Thyroid gland (tissue), 4 donors: ENCODE measurements at regions not wholly inside any gene's neighbourhood (a gene's known extent, or its start where the extent isn't known, plus 50 kb on each side); places are given as distances from the start of the nearest gene placed in this dataset.

Source experiments
- DNase-seq, 2 donors: peaks; one replicate each; pipeline ENCODE4 v3.0.0-alpha.2; 2019
- H3K27ac ChIP-seq, 3 donors: fragments of 200-600 bp; sonication (generic); 1 replicate in 2 of 3; 2 replicates in 1 of 3; pipeline ENCODE4 v1.5.1; 2016 to 2019; ENCODE audit warnings: mild to moderate bottlenecking in 1 of 3, moderate library complexity in 1 of 3
- H3K27me3 ChIP-seq: fragments of 200-600 bp; sonication (generic); one replicate; pipeline ENCODE4 v1.5.1; 2019
- H3K36me3 ChIP-seq, 2 donors: fragments of 200-600 bp; sonication (generic); one replicate each; pipeline ENCODE4 v1.5.1; 2016 to 2019
- H3K4me1 ChIP-seq, 2 donors: fragments of 200-600 bp; sonication (generic); one replicate each; pipeline ENCODE4 v1.5.1; 2017 to 2019
- H3K4me3 ChIP-seq, 3 donors: fragments of 200-600 bp; sonication (generic); replicated peaks in 1 of 3; 1 replicate in 2 of 3; 2 replicates in 1 of 3; pipeline ENCODE4 v1.5.1; 2016; ENCODE audit warnings: mild to moderate bottlenecking in 1 of 3
- H3K9me3 ChIP-seq: fragments of 200-600 bp; sonication (generic); one replicate; pipeline ENCODE4 v1.5.1; 2017
- POLR2A ChIP-seq, 2 donors: fragments of 450-650 bp; IDR thresholded peaks; one replicate each; pipeline ENCODE4 v1.6.1; 2017; ENCODE audit warnings: antibody characterized with exemption in 2 of 2, mild to moderate bottlenecking in 2 of 2, moderate library complexity in 1 of 2
- WGBS, 2 donors: methylation state at CpG; one replicate each; pipeline ENCODE4 v1.1.5; 2017; 5-methylcytosine and 5-hydroxymethylcytosine counted together
- intact Hi-C: fragments of 100-400 bp; cut with DNase I; formaldehyde crosslinking; loops from one replicate; pipeline ENCODE4 v1.15.1; 2023
- TF ChIP-seq, protein P1 (sequence below), 6 experiments: fragments of 200-600 bp in 3 of 6; fragments of 450-650 bp in 3 of 6; sonication (generic) in 3 of 6; IDR thresholded peaks; one replicate each; pipeline ENCODE4 v1.5.1; 2016 to 2019; ENCODE audit warnings: antibody characterized with exemption in 6 of 6, mild to moderate bottlenecking in 2 of 6, inconsistent platforms in 1 of 6, moderate library complexity in 1 of 6

- H3K4me3 ChIP-seq = no peak overlapping the region
- TF ChIP-seq, protein P1, sequence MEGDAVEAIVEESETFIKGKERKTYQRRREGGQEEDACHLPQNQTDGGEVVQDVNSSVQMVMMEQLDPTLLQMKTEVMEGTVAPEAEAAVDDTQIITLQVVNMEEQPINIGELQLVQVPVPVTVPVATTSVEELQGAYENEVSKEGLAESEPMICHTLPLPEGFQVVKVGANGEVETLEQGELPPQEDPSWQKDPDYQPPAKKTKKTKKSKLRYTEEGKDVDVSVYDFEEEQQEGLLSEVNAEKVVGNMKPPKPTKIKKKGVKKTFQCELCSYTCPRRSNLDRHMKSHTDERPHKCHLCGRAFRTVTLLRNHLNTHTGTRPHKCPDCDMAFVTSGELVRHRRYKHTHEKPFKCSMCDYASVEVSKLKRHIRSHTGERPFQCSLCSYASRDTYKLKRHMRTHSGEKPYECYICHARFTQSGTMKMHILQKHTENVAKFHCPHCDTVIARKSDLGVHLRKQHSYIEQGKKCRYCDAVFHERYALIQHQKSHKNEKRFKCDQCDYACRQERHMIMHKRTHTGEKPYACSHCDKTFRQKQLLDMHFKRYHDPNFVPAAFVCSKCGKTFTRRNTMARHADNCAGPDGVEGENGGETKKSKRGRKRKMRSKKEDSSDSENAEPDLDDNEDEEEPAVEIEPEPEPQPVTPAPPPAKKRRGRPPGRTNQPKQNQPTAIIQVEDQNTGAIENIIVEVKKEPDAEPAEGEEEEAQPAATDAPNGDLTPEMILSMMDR (IDR thresholded peaks at IDR 0.05) = no peak
- TF ChIP-seq POLR2A (IDR thresholded peaks at IDR 0.05) = no peak
- H3K27ac ChIP-seq = no peak overlapping the region
- intact Hi-C loops = no loop called here
- no peaks in the 10 kb centered on the region for H3K9me3 ChIP-seq
- no peaks in the 10 kb centered on the region for H3K27me3 ChIP-seq
- H3K36me3 ChIP-seq = no peaks in the 10 kb centered on the region
- H3K4me1 ChIP-seq = no peaks in the 10 kb centered on the region
- no peak for DNase-seq
- 46 to 66% methylated on average over 8 to 9 of the region's 10 CpGs for WGBS, 2 donors
These were observed 477.7 kb downstream of the TBC1D22A start for GRCh38 chr22:47240116-47240515.

DNA sequence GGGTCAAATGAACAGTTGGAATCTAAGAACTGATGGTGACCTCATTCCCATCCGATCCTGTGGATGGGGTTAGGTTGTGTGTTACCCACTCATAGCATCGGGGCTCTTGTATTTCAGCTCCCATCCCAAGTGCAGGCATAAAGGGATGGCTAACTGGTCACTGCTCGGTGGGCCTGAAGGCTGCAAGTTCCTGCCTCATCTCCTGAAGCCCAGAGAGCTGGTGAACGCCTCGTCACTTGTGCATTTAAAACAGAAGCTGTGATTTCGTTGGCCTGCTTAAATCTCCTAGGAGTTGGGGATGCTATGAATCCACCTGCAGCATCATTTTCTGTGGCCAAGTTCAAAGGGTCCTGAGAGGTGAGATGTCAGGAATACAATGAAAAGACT, 477.0 kb downstream of the TBC1D22A start:
- TF ChIP-seq, protein P1 (IDR thresholded peaks at IDR 0.05) = no peak
- TF ChIP-seq POLR2A (IDR thresholded peaks at IDR 0.05) = no peak
- H3K9me3 ChIP-seq = no peaks in the 10 kb centered on the region
- H3K4me3 ChIP-seq = no peak overlapping the region
- no peak for DNase-seq
- H3K4me1 ChIP-seq = no peaks in the 10 kb centered on the region
- no peaks in the 10 kb centered on the region for H3K36me3 ChIP-seq
- WGBS, 2 donors = 79 to 84% methylated on average over 6 of the region's 6 CpGs
- H3K27me3 ChIP-seq = no peaks in the 10 kb centered on the region
- H3K27ac ChIP-seq = no peak overlapping the region
- intact Hi-C loops = no loop called here

- H3K9me3 ChIP-seq = no peaks in the 10 kb centered on the region
- TF ChIP-seq POLR2A (IDR thresholded peaks at IDR 0.05) = no peak
- TF ChIP-seq, protein P1 (IDR thresholded peaks at IDR 0.05) = no peak
- H3K27me3 ChIP-seq = no peaks in the 10 kb centered on the region
- H3K4me1 ChIP-seq = no peaks in the 10 kb centered on the region
- H3K27ac ChIP-seq = no peak overlapping the region
- intact Hi-C loops = no loop called here
- no peak overlapping the region for H3K4me3 ChIP-seq
- no peaks in the 10 kb centered on the region for H3K36me3 ChIP-seq
- DNase-seq = no peak
- 77 to 84% methylated on average over 10 of the region's 10 CpGs for WGBS, 2 donors
These were observed 476.4 kb downstream of the TBC1D22A start for GRCh38 chr22:47238690-47239473.

GRCh38 chr22:47237890-47238480, 475.5 kb downstream of the TBC1D22A start:
- H3K4me1 ChIP-seq = no peaks in the 10 kb centered on the region
- intact Hi-C loops = no loop called here
- no peaks in the 10 kb centered on the region for H3K9me3 ChIP-seq
- H3K4me3 ChIP-seq = no peak overlapping the region
- no peaks in the 10 kb centered on the region for H3K27me3 ChIP-seq
- H3K27ac ChIP-seq = no peak overlapping the region
- 67 to 73% methylated on average over 7 of the region's 7 CpGs for whole genome bisulfite sequencing, 2 donors
- DNase-seq = no peak
- H3K36me3 ChIP-seq = no peaks in the 10 kb centered on the region
- TF ChIP-seq POLR2A (IDR thresholded peaks at IDR 0.05) = no peak
- TF ChIP-seq, protein P1 (IDR thresholded peaks at IDR 0.05) = no peak

DNA sequence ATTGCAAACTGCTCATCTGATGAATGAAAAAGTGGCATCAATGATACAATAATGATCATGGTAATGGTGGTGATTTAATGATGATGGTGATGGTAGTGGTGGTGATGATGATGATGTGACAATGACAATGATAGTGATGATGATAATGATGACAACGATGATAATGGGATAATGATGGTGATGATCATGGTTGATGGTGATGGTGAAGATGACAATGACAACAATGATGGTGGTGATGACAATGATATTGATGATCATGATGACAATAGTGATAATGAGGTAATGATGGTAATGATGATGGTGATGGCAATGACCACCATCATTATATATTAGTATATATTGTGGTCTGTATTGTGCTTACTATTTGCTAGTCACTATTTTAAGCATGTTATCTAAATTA, 474.3 kb downstream of the TBC1D22A start:
- no peak overlapping the region for H3K4me3 ChIP-seq
- whole genome bisulfite sequencing, 2 donors = 92 to 98% methylated on average over 1 of the region's 1 CpG
- no peaks in the 10 kb centered on the region for H3K36me3 ChIP-seq
- DNase-seq = no peak
- H3K27ac ChIP-seq = no peak overlapping the region
- intact Hi-C loops = no loop called here
- no peaks in the 10 kb centered on the region for H3K9me3 ChIP-seq
- H3K27me3 ChIP-seq = no peaks in the 10 kb centered on the region
- no peaks in the 10 kb centered on the region for H3K4me1 ChIP-seq
- TF ChIP-seq, protein P1 (IDR thresholded peaks at IDR 0.05) = no peak
- TF ChIP-seq POLR2A (IDR thresholded peaks at IDR 0.05) = no peak
